Nucleus accumbens (tissue), 56 donors: ENCODE measurements at regions not wholly inside any gene's neighbourhood (a gene's known extent, or its start where the extent isn't known, plus 50 kb on each side); places are given as distances from the start of the nearest gene placed in this dataset.

Experiments used
- DNase-seq, 56 donors: peaks; one replicate each; lab custom pipeline; 2025; lab: John Stamatoyannopoulos, UW

- DNase-seq: no peak
Observed at GRCh38 chr1:60753036-60753900, 329.1 kb upstream of the NFIA start.

- no peak for DNase-seq
Observed at GRCh38 chr1:60751306-60751705, 331.1 kb upstream of the NFIA start.

GRCh38 chr1:60747353-60747752 lies 335.0 kb upstream of the NFIA start:
- DNase-seq: no peak

- DNase-seq: peak in 36 of 56 donors; percentile 1 to 48 (median 12)
Observed at GRCh38 chr1:60746278-60746791, 336.0 kb upstream of the NFIA start.

- DNase-seq: no peak
Observed at GRCh38 chr1:60745484-60745883, 336.9 kb upstream of the NFIA start.

- no peak for DNase-seq
Observed at GRCh38 chr1:60742339-60742738, 340.0 kb upstream of the NFIA start.

GRCh38 chr1:60740154-60740553 lies 342.2 kb upstream of the NFIA start:
- no peak for DNase-seq

- no peak for DNase-seq
Observed at GRCh38 chr1:60739729-60740128, 342.6 kb upstream of the NFIA start.

- DNase-seq: no peak
Observed at GRCh38 chr1:60732977-60733401, 349.4 kb upstream of the NFIA start.

GRCh38 chr1:60731321-60731720 lies 351.0 kb upstream of the NFIA start:
- DNase-seq: no peak

- no peak for DNase-seq
Observed at GRCh38 chr1:60727552-60727951, 354.8 kb upstream of the NFIA start.

GRCh38 chr1:60716472-60716871 lies 365.9 kb upstream of the NFIA start:
- no peak for DNase-seq

- no peak for DNase-seq
Observed at GRCh38 chr1:60715970-60716369, 366.4 kb upstream of the NFIA start.

GRCh38 chr1:60709426-60709825 lies 372.9 kb upstream of the NFIA start:
- DNase-seq: no peak

- DNase-seq: no peak
Observed at GRCh38 chr1:60705026-60705425, 377.3 kb upstream of the NFIA start.

GRCh38 chr1:60703155-60703554 lies 379.2 kb upstream of the NFIA start:
- DNase-seq: no peak

- DNase-seq: no peak
Observed at GRCh38 chr1:60699325-60699724, 383.0 kb upstream of the NFIA start.

- no peak for DNase-seq
Observed at GRCh38 chr1:60697204-60697994, 385.0 kb upstream of the NFIA start.

GRCh38 chr1:60696512-60696911 lies 385.8 kb upstream of the NFIA start:
- no peak for DNase-seq

- peak in 13 of 56 donors; percentile 1 to 61 (median 9) for DNase-seq
Observed at GRCh38 chr1:60695716-60696171, 386.6 kb upstream of the NFIA start.

GRCh38 chr1:60694980-60695379 lies 387.4 kb upstream of the NFIA start:
- no peak for DNase-seq
